GM23338 (cell line): ENCODE measurements at regions not wholly inside any gene's neighbourhood (a gene's known extent, or its start where the extent isn't known, plus 50 kb on each side); places are given as distances from the start of the nearest gene placed in this dataset.

Experiments
- CREB1 ChIP-seq: fragments of 250-450 bp; sonication (Bioruptor Pico); IDR thresholded peaks from 2 replicates; pipeline ENCODE4 v1.5.0; 2020; ENCODE audit warnings: low read depth, mild to moderate bottlenecking, moderate library complexity
- TF ChIP-seq, protein P1 (sequence below), 2 experiments: fragments of 200-600 bp in 1 of 2; sonication (generic) in 1 of 2; conservative IDR thresholded peaks; 2 replicates each; pipeline versions ENCODE4 v1.5.1 to v1.6.1; 2016 to 2017; ENCODE audit warnings: antibody characterized with exemption in 2 of 2, low read depth in 2 of 2, mild to moderate bottlenecking in 2 of 2, moderate library complexity in 1 of 2

DNA sequence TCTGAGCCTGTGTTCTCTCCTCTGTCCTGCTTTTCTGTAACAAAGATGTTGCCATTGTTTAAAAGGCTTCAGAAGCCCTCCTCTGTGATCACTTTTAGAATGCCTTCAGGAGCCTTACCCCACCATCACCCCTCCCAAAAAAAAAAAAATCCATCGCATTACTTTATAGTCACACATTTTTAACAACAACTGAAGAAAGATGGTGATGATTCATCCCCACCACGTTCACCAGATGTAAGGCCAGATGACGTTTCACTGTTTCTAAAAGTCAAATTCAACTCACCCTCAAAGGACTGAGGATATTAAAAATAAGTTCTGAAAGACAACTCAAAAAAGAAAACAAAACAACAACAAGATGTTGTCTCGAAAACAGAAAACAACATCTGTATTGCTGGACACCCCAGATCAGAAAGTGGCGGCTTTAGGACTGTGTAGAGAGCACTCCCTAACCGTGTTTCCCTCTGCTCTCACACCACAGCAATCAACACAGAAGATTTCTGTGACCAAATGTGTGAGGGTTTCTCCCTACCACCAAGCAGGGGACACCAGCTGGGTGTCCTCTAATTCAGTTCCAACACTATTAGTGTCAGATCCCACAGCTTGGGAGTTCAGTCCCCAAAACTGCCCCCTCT is 61.9 kb upstream of the CREB1 start:
- TF ChIP-seq, protein P1, sequence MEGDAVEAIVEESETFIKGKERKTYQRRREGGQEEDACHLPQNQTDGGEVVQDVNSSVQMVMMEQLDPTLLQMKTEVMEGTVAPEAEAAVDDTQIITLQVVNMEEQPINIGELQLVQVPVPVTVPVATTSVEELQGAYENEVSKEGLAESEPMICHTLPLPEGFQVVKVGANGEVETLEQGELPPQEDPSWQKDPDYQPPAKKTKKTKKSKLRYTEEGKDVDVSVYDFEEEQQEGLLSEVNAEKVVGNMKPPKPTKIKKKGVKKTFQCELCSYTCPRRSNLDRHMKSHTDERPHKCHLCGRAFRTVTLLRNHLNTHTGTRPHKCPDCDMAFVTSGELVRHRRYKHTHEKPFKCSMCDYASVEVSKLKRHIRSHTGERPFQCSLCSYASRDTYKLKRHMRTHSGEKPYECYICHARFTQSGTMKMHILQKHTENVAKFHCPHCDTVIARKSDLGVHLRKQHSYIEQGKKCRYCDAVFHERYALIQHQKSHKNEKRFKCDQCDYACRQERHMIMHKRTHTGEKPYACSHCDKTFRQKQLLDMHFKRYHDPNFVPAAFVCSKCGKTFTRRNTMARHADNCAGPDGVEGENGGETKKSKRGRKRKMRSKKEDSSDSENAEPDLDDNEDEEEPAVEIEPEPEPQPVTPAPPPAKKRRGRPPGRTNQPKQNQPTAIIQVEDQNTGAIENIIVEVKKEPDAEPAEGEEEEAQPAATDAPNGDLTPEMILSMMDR (conservative IDR thresholded peaks at IDR 0.05; ENCODE audit: low read depth in 2 of 2): no peak
- TF ChIP-seq CREB1 (CRISPR knock-in tag): no peak
